ENCODE measurements at regions not wholly inside any gene's neighbourhood (a gene's known extent, or its start where the extent isn't known, plus 50 kb on each side); places are given as distances from the start of the nearest gene placed in this dataset.

DNA sequence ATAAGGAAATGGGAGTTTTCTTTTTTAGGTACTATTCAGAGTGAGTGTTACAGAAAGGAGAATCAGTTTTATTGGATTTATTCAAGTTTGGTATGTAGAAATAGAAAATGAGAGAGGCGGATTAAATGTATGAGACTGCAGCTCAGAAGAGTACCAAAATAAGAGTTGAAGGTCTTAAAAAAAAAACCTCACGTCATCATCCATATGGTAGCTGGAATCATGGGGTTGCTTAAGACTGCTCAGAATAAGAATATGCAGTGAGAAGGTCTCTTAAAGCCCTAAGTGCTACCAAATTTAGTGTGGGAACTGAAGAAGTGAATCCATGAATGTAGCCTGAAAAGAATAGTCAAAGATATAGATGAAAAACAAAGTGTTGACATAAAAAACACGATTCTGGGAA lies 825.5 kb upstream of the SEL1L start:
- Histone ChIP-seq H3K27ac (no peak overlapping the region), H3K4me1 (no peaks in the 10 kb centered on the region), H3K27me3 (no peaks in the 10 kb centered on the region), H3K36me3 (no peaks in the 10 kb centered on the region), H3K4me3 (no peak overlapping the region), H3K9me3 (peaks cover 0 to 5% (median 2%) of the 10 kb centered on the region in 4 donors)
- WGBS, 2 donors = 59 to 76% methylated on average over 3 of the region's 3 CpGs
- no peak for TF ChIP-seq EP300 (IDR thresholded peaks at IDR 0.05)
- no peak for DNase-seq
- intact Hi-C loops (cut with DNase I) = no loop called here

DNA sequence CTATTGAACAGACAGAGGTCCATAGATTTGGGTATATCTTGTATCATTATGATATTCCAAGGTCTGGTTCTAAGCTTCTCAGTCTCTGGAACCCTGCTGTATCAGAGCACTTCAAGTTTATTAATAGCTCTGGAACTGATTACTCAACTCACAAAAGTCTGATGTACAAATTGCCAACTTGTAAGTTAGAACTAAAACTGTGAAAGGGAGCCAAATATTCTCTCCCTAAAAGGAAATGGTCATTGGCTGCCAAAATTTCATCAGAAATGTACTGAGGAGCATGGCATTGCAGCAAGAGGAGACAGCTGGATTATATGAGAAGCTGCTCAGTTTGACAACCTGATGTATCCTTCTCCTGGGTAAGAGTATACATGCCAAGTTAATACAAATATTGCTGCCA lies 828.8 kb upstream of the SEL1L start:
- H3K4me3 ChIP-seq = no peak overlapping the region
- no peaks in the 10 kb centered on the region for H3K9me3 ChIP-seq
- TF ChIP-seq POLR2AphosphoS5 (IDR thresholded peaks at IDR 0.05) (no peak), POLR2A (IDR thresholded peaks at IDR 0.05) (no peak), EP300 (IDR thresholded peaks at IDR 0.05) (no peak)
- TF ChIP-seq, protein P1, sequence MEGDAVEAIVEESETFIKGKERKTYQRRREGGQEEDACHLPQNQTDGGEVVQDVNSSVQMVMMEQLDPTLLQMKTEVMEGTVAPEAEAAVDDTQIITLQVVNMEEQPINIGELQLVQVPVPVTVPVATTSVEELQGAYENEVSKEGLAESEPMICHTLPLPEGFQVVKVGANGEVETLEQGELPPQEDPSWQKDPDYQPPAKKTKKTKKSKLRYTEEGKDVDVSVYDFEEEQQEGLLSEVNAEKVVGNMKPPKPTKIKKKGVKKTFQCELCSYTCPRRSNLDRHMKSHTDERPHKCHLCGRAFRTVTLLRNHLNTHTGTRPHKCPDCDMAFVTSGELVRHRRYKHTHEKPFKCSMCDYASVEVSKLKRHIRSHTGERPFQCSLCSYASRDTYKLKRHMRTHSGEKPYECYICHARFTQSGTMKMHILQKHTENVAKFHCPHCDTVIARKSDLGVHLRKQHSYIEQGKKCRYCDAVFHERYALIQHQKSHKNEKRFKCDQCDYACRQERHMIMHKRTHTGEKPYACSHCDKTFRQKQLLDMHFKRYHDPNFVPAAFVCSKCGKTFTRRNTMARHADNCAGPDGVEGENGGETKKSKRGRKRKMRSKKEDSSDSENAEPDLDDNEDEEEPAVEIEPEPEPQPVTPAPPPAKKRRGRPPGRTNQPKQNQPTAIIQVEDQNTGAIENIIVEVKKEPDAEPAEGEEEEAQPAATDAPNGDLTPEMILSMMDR (IDR thresholded peaks at IDR 0.05) = no peak
- intact Hi-C loops (cut with DNase I) = no loop called here
- no peaks in the 10 kb centered on the region for H3K27me3 ChIP-seq
- H3K27ac ChIP-seq = peak overlapping the region in 1 of 4 donors; percentile 49
- no peak for DNase-seq
- no peaks in the 10 kb centered on the region for H3K36me3 ChIP-seq
- no peaks in the 10 kb centered on the region for H3K4me1 ChIP-seq

DNA sequence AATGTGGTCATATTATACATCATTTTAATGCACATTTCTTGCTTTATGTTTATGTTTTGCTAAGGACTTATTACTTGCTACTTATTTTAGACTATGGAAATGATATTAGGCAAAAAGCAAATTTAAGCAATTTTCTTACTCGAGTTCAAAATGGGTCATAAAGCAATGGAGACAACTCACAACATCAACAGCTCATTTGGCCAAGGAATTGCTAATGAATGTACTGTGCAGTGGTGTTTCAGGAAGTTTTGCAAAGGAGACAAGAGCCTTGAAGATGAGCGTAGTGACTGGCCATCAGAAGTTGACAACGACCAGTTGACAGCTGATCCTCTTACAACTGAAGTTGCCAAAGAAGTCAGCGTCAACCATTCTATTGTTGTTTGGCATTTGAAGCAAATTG lies 831.8 kb upstream of the SEL1L start:
- Histone ChIP-seq H3K36me3 (no peaks in the 10 kb centered on the region), H3K27ac (no peak overlapping the region), H3K4me3 (no peak overlapping the region), H3K27me3 (no peaks in the 10 kb centered on the region), H3K4me1 (no peaks in the 10 kb centered on the region), H3K9me3 (peaks cover 0 to 3% (median 0%) of the 10 kb centered on the region in 4 donors)
- 88 to 89% methylated on average over 4 of the region's 4 CpGs for WGBS, 2 donors
- no peak for DNase-seq
- TF ChIP-seq, protein P1 (IDR thresholded peaks at IDR 0.05) = no peak
- TF ChIP-seq POLR2A (IDR thresholded peaks at IDR 0.05) = no peak
- no peak for TF ChIP-seq POLR2AphosphoS5 (IDR thresholded peaks at IDR 0.05)
- TF ChIP-seq EP300 (IDR thresholded peaks at IDR 0.05) = no peak
- intact Hi-C loops (cut with DNase I) = no loop called here

DNA sequence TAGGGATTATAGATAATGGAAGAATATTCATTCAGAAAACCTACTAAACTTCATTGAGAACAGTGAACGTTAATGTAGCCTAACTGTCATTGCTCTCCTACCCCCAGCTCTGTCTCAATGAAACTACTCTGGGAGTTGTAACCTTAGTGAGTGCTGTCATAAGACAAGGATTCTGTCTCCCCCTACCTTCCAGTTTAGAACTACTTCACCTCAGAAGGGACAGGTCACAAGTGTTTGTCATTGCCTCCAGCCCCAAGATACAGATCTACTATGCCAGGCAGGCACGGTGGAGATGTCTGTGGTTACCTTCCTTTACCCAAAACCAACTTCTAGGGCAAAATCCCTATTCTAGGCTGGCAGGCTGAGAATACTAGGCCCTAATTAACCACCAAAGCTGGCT lies 833.1 kb upstream of the SEL1L start:
- WGBS, 2 donors = 66 to 78% methylated on average over 2 of the region's 2 CpGs
- no peak overlapping the region for H3K4me3 ChIP-seq
- H3K36me3 ChIP-seq = no peaks in the 10 kb centered on the region
- H3K9me3 ChIP-seq = peaks cover 0 to 3% (median 0%) of the 10 kb centered on the region in 4 donors
- H3K27ac ChIP-seq = no peak overlapping the region
- intact Hi-C loops (cut with DNase I) = no loop called here
- DNase-seq = no peak
- TF ChIP-seq POLR2A (IDR thresholded peaks at IDR 0.05) (no peak), EP300 (IDR thresholded peaks at IDR 0.05) (no peak)
- H3K4me1 ChIP-seq = no peaks in the 10 kb centered on the region
- H3K27me3 ChIP-seq = no peaks in the 10 kb centered on the region

DNA sequence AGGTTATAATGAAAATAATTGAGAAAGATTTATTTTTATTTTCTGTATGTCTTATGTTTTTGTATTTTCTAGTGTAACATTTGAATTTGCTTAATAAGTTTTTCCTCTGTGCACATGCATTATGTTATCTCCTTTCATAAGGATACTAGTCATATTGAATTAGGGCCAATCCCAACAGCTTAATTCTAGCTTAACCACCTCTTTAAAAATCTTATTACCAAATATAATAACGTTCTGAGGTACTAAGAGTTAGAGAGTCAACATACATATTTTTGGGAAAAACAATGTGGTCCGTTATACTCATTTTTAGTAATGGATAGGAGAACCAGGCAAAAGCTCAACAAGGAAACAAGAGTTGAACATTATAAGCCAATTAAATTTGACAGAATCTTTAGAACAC lies 845.6 kb upstream of the SEL1L start:
- no peaks in the 10 kb centered on the region for H3K36me3 ChIP-seq
- TF ChIP-seq EP300 (IDR thresholded peaks at IDR 0.05) = no peak
- TF ChIP-seq POLR2AphosphoS5 (IDR thresholded peaks at IDR 0.05) = no peak
- TF ChIP-seq, protein P1 (IDR thresholded peaks at IDR 0.05) = no peak
- no peak for TF ChIP-seq POLR2A (IDR thresholded peaks at IDR 0.05)
- no peak overlapping the region for H3K27ac ChIP-seq
- H3K4me3 ChIP-seq = no peak overlapping the region
- peaks cover 0 to 3% (median 0%) of the 10 kb centered on the region in 4 donors for H3K9me3 ChIP-seq
- no peaks in the 10 kb centered on the region for H3K27me3 ChIP-seq
- intact Hi-C loops (cut with DNase I) = no loop called here
- WGBS, 2 donors = 76 to 81% methylated on average over 2 of the region's 2 CpGs
- DNase-seq = no peak
- no peaks in the 10 kb centered on the region for H3K4me1 ChIP-seq

DNA sequence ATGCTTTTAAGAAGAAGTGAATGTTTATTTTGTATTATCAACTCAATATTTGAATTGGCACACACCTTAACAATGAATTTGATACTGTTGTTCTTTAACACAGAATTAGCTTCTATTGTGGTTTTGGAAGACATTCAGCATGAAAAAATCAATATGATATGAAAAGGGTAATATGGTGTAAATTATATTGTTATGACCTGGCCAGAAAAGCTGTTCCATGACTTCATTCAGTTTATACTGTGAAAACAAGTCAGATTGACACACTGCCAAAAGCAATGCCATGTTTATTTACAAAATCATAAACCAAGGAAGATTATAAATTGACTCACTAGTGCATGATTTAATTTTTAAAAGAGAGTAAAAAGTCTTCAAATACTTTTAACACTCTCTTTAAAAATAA lies 851.4 kb upstream of the SEL1L start:
- Histone ChIP-seq H3K4me1 (peaks cover 0 to 16% (median 0%) of the 10 kb centered on the region in 4 donors), H3K27ac (peak overlapping the region in 1 of 4 donors; percentile 4), H3K36me3 (no peaks in the 10 kb centered on the region), H3K9me3 (peaks cover 0 to 3% (median 0%) of the 10 kb centered on the region in 4 donors), H3K4me3 (no peak overlapping the region), H3K27me3 (no peaks in the 10 kb centered on the region)
- intact Hi-C loops (cut with DNase I) = no loop called here
- no peak for DNase-seq
- TF ChIP-seq POLR2AphosphoS5 (IDR thresholded peaks at IDR 0.05) (no peak), EP300 (IDR thresholded peaks at IDR 0.05) (no peak), POLR2A (IDR thresholded peaks at IDR 0.05) (no peak)
- TF ChIP-seq, protein P1 (IDR thresholded peaks at IDR 0.05) = no peak

All from sigmoid colon (tissue), 6 donors.